GM23248 (cell line): ENCODE measurements at regions not wholly inside any gene's neighbourhood (a gene's known extent, or its start where the extent isn't known, plus 50 kb on each side); places are given as distances from the start of the nearest gene placed in this dataset.

ENCODE experiments used
- EZH2 ChIP-seq: fragments of 200-600 bp; sonication (generic); IDR thresholded peaks from 2 replicates; pipeline ENCODE4 v1.6.1; 2018; ENCODE audit warnings: antibody characterized with exemption, mild to moderate bottlenecking; ENCODE audit not compliant: insufficient read depth, poor library complexity, severe bottlenecking
- EZH2phosphoT487 ChIP-seq: fragments of 200-600 bp; sonication (generic); IDR thresholded peaks from 2 replicates; pipeline ENCODE4 v1.6.1; 2018; ENCODE audit warnings: antibody characterized with exemption, moderate library complexity, mild to moderate bottlenecking, low read depth; ENCODE audit not compliant: insufficient read depth

- no peak for TF ChIP-seq EZH2
- no peak for TF ChIP-seq EZH2phosphoT487
Observed at GRCh38 chrX:17968367-17968766, 107.3 kb upstream of the RAI2 start.
